ENCODE measurements at regions not wholly inside any gene's neighbourhood (a gene's known extent, or its start where the extent isn't known, plus 50 kb on each side); places are given as distances from the start of the nearest gene placed in this dataset.

DNA sequence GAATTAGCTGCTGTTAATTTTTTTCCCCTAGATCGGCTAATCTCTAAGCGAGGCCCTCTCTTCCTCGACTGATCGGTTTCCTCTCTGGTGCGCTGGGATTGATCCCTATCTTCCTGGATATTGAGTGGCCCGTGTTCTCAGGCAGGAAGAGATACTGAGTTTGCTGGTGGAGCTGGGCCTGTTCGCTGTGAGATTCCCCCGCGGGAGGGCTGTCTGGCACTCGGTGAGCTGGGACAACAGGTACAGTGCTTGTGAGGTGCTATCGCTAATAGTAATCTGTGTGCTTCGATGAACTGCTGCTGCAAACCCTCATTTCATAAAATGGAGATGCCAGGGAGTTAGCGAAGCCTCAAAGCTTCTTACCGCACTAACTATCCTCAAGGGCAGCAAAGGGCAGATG lies 310.3 kb downstream of the NXPE2 start:
- Histone ChIP-seq H4K8ac (ENCODE audit: low read depth, low read length) (no peak overlapping the region), H3K4me3 (ENCODE audit: low read length in 2 of 2) (no peak overlapping the region), H2AK5ac (ENCODE audit: low read depth, low read length) (no peak overlapping the region), H3K27ac (replicated peaks; ENCODE audit: low read length) (no peak overlapping the region), H3K36me3 (replicated peaks in 1 of 2; ENCODE audit: control insufficient read depth in 2 of 2, insufficient read depth in 2 of 2, low read length in 2 of 2) (no peaks in the 10 kb centered on the region), H4K91ac (ENCODE audit: low read depth, low read length, poor library complexity) (no peak overlapping the region), H2BK5ac (ENCODE audit: low read length) (no peak overlapping the region), H3K9ac (ENCODE audit: low read depth, low read length, poor library complexity) (no peak overlapping the region), H3K18ac (ENCODE audit: low read length) (peak overlapping the region; percentile 15), H3K23ac (ENCODE audit: low read depth, low read length, poor library complexity) (no peak overlapping the region), H3K79me1 (ENCODE audit: low read depth, low read length) (no peaks in the 10 kb centered on the region), H2BK15ac (ENCODE audit: low read length) (no peak overlapping the region), H2BK12ac (ENCODE audit: low read length) (no peak overlapping the region), H3K4me2 (ENCODE audit: insufficient read depth, low read length, poor library complexity, severe bottlenecking) (no peak overlapping the region), H3K9me3 (replicated peaks in 1 of 2; ENCODE audit: control insufficient read depth in 2 of 2, insufficient read depth in 1 of 2, low read depth in 1 of 2, low read length in 2 of 2) (no peaks in the 10 kb centered on the region), H2AFZ (ENCODE audit: low read length) (no peak overlapping the region), H3K27me3 (ENCODE audit: control insufficient read depth in 3 of 3, insufficient read depth in 3 of 3, low read depth in 1 of 3, low read length in 3 of 3) (peaks cover 0 to 7% (median 0%) of the 10 kb centered on the region in 3 experiments), H3K14ac (ENCODE audit: low read length) (no peak overlapping the region), H2BK120ac (ENCODE audit: low read depth, low read length) (no peak overlapping the region), H3K4me1 (ENCODE audit: control insufficient read depth in 2 of 2, insufficient read depth in 1 of 2, low read depth in 1 of 2, low read length in 2 of 2) (peaks cover 0 to 5% of the 10 kb centered on the region in 2 donors), H3K4ac (ENCODE audit: low read length) (no peak overlapping the region)
- DNase-seq (ENCODE audit: low spot score): no peak
- WGBS, 2 donors (ENCODE audit: extremely low coverage in 2 of 2, insufficient read length in 2 of 2, insufficient replicate concordance in 1 of 2): no CpG with 5 or more reads among the region's 14 CpGs

DNA sequence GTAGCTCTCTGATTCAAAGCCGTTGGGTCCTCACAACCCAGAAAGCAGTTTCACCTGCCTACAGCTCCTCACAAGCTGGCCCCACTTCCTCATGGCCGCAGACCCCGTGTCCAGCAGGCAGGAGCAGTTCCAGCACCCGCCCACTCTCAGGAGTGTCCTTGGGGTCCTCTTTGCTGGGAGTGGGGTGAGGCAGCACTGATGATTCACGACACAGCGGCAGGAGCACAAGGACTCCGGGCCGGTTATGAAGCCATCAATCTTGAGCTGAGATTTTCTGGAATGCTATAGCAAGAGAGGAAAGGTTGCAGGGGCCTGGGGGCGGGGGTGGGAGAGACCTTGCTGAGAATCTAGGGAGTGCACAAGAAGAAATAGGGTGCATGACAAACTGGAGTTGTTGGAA lies 311.2 kb downstream of the NXPE2 start:
- no peak overlapping the region for H3K4me2 ChIP-seq (ENCODE audit: insufficient read depth, low read length, poor library complexity, severe bottlenecking)
- no peak overlapping the region for H2BK120ac ChIP-seq (ENCODE audit: low read depth, low read length)
- WGBS, 2 donors (ENCODE audit: extremely low coverage in 2 of 2, insufficient read length in 2 of 2, insufficient replicate concordance in 1 of 2): no CpG with 5 or more reads among the region's 9 CpGs
- no peak overlapping the region for H3K27ac ChIP-seq (replicated peaks; ENCODE audit: low read length)
- no peaks in the 10 kb centered on the region for H3K79me1 ChIP-seq (ENCODE audit: low read depth, low read length)
- H2AFZ ChIP-seq (ENCODE audit: low read length): no peak overlapping the region
- H3K14ac ChIP-seq (ENCODE audit: low read length): no peak overlapping the region
- peaks cover 0 to 7% (median 0%) of the 10 kb centered on the region in 3 experiments for H3K27me3 ChIP-seq (ENCODE audit: control insufficient read depth in 3 of 3, insufficient read depth in 3 of 3, low read depth in 1 of 3, low read length in 3 of 3)
- H3K23ac ChIP-seq (ENCODE audit: low read depth, low read length, poor library complexity): no peak overlapping the region
- H3K4me1 ChIP-seq (ENCODE audit: control insufficient read depth in 2 of 2, insufficient read depth in 1 of 2, low read depth in 1 of 2, low read length in 2 of 2): peaks cover 0 to 5% of the 10 kb centered on the region in 2 donors
- H2BK15ac ChIP-seq (ENCODE audit: low read length): no peak overlapping the region
- H3K4me3 ChIP-seq (ENCODE audit: low read length in 2 of 2): no peak overlapping the region
- no peak overlapping the region for H2BK5ac ChIP-seq (ENCODE audit: low read length)
- no peak overlapping the region for H2AK5ac ChIP-seq (ENCODE audit: low read depth, low read length)
- no peaks in the 10 kb centered on the region for H3K9me3 ChIP-seq (replicated peaks in 1 of 2; ENCODE audit: control insufficient read depth in 2 of 2, insufficient read depth in 1 of 2, low read depth in 1 of 2, low read length in 2 of 2)
- DNase-seq (ENCODE audit: low spot score): no peak
- H2BK12ac ChIP-seq (ENCODE audit: low read length): no peak overlapping the region
- H3K36me3 ChIP-seq (replicated peaks in 1 of 2; ENCODE audit: control insufficient read depth in 2 of 2, insufficient read depth in 2 of 2, low read length in 2 of 2): no peaks in the 10 kb centered on the region
- H3K18ac ChIP-seq (ENCODE audit: low read length): peak overlapping the region; percentile 5
- no peak overlapping the region for H3K4ac ChIP-seq (ENCODE audit: low read length)
- no peak overlapping the region for H3K9ac ChIP-seq (ENCODE audit: low read depth, low read length, poor library complexity)
- no peak overlapping the region for H4K91ac ChIP-seq (ENCODE audit: low read depth, low read length, poor library complexity)
- no peak overlapping the region for H4K8ac ChIP-seq (ENCODE audit: low read depth, low read length)

DNA sequence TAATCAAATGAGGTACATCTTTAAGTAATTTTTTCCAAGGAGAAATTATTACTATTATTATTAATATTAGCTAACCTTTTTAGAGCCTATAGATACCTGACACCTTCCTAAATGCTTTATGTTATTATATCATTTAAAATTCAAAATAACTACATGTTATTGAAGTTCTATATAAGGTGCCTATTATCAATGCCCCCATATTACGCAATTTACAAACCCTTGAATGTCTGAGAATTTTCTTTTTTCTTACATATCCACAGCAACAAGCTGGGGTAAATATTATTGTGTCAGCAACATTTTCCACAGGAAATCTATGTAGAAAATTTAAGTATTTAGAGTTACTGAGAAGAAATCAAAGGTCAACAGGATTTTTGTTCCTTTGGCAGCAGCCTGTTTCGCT lies 327.3 kb downstream of the NXPE2 start:
- Histone ChIP-seq H3K4me2 (ENCODE audit: insufficient read depth, low read length, poor library complexity, severe bottlenecking) (no peak overlapping the region), H2AFZ (ENCODE audit: low read length) (no peak overlapping the region), H4K8ac (ENCODE audit: low read depth, low read length) (no peak overlapping the region), H3K9ac (ENCODE audit: low read depth, low read length, poor library complexity) (no peak overlapping the region), H3K27me3 (ENCODE audit: control insufficient read depth in 3 of 3, insufficient read depth in 3 of 3, low read depth in 1 of 3, low read length in 3 of 3) (no peaks in the 10 kb centered on the region), H2BK5ac (ENCODE audit: low read length) (no peak overlapping the region), H4K91ac (ENCODE audit: low read depth, low read length, poor library complexity) (no peak overlapping the region), H2BK120ac (ENCODE audit: low read depth, low read length) (no peak overlapping the region), H3K4me1 (ENCODE audit: control insufficient read depth in 2 of 2, insufficient read depth in 1 of 2, low read depth in 1 of 2, low read length in 2 of 2) (peaks cover 0 to 3% of the 10 kb centered on the region in 2 donors), H3K36me3 (replicated peaks in 1 of 2; ENCODE audit: control insufficient read depth in 2 of 2, insufficient read depth in 2 of 2, low read length in 2 of 2) (no peaks in the 10 kb centered on the region), H2AK5ac (ENCODE audit: low read depth, low read length) (no peak overlapping the region), H3K23ac (ENCODE audit: low read depth, low read length, poor library complexity) (no peak overlapping the region), H3K9me3 (replicated peaks in 1 of 2; ENCODE audit: control insufficient read depth in 2 of 2, insufficient read depth in 1 of 2, low read depth in 1 of 2, low read length in 2 of 2) (no peaks in the 10 kb centered on the region), H2BK15ac (ENCODE audit: low read length) (no peak overlapping the region), H3K79me1 (ENCODE audit: low read depth, low read length) (no peaks in the 10 kb centered on the region), H3K4ac (ENCODE audit: low read length) (no peak overlapping the region), H3K14ac (ENCODE audit: low read length) (no peak overlapping the region), H3K4me3 (ENCODE audit: low read length in 2 of 2) (no peak overlapping the region), H2BK12ac (ENCODE audit: low read length) (no peak overlapping the region), H3K18ac (ENCODE audit: low read length) (no peak overlapping the region), H3K27ac (replicated peaks; ENCODE audit: low read length) (no peak overlapping the region)
- no CpG with 5 or more reads among the region's 2 CpGs for WGBS, 2 donors (ENCODE audit: extremely low coverage in 2 of 2, insufficient read length in 2 of 2, insufficient replicate concordance in 1 of 2)
- no peak for DNase-seq (ENCODE audit: low spot score)

DNA sequence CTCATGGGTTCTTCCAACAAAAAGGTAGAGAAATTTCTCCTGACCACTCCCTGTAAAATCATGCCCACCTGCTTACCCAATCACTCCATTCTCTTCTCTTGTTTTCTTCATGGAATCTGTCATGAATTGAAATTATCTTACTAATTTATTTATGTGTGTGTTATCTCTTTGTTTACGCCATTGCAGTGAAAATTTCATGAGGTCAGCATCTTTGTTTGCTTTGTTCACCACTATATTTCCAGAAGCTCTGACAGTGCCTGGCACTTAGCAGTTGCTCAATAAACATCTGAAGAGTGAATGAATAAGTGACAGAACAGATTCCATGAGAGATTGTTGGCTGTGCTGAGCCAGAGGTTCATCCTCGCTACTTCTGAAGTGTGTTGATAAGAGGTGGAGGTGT lies 329.5 kb downstream of the NXPE2 start:
- Histone ChIP-seq H3K79me1 (ENCODE audit: low read depth, low read length) (no peaks in the 10 kb centered on the region), H4K91ac (ENCODE audit: low read depth, low read length, poor library complexity) (no peak overlapping the region), H3K9ac (ENCODE audit: low read depth, low read length, poor library complexity) (no peak overlapping the region), H3K4me3 (ENCODE audit: low read length in 2 of 2) (no peak overlapping the region), H3K23ac (ENCODE audit: low read depth, low read length, poor library complexity) (no peak overlapping the region), H2BK5ac (ENCODE audit: low read length) (no peak overlapping the region), H3K18ac (ENCODE audit: low read length) (no peak overlapping the region), H3K27ac (replicated peaks; ENCODE audit: low read length) (no peak overlapping the region), H3K4me1 (ENCODE audit: control insufficient read depth in 2 of 2, insufficient read depth in 1 of 2, low read depth in 1 of 2, low read length in 2 of 2) (peaks cover 0 to 3% of the 10 kb centered on the region in 2 donors), H3K4me2 (ENCODE audit: insufficient read depth, low read length, poor library complexity, severe bottlenecking) (no peak overlapping the region), H2AK5ac (ENCODE audit: low read depth, low read length) (no peak overlapping the region), H2AFZ (ENCODE audit: low read length) (no peak overlapping the region), H2BK12ac (ENCODE audit: low read length) (no peak overlapping the region), H2BK15ac (ENCODE audit: low read length) (no peak overlapping the region), H3K9me3 (replicated peaks in 1 of 2; ENCODE audit: control insufficient read depth in 2 of 2, insufficient read depth in 1 of 2, low read depth in 1 of 2, low read length in 2 of 2) (no peaks in the 10 kb centered on the region), H2BK120ac (ENCODE audit: low read depth, low read length) (no peak overlapping the region), H4K8ac (ENCODE audit: low read depth, low read length) (no peak overlapping the region), H3K4ac (ENCODE audit: low read length) (no peak overlapping the region), H3K14ac (ENCODE audit: low read length) (no peak overlapping the region), H3K27me3 (ENCODE audit: control insufficient read depth in 3 of 3, insufficient read depth in 3 of 3, low read depth in 1 of 3, low read length in 3 of 3) (no peaks in the 10 kb centered on the region), H3K36me3 (replicated peaks in 1 of 2; ENCODE audit: control insufficient read depth in 2 of 2, insufficient read depth in 2 of 2, low read length in 2 of 2) (no peaks in the 10 kb centered on the region)
- WGBS, 2 donors (ENCODE audit: extremely low coverage in 2 of 2, insufficient read length in 2 of 2, insufficient replicate concordance in 1 of 2): no CpG with 5 or more reads among the region's 2 CpGs
- no peak for DNase-seq (ENCODE audit: low spot score)

Data from neuronal stem cell (in vitro differentiated cells).